ENCODE measurements at regions not wholly inside any gene's neighbourhood (a gene's known extent, or its start where the extent isn't known, plus 50 kb on each side); places are given as distances from the start of the nearest gene placed in this dataset.

- TF ChIP-seq, protein P1, sequence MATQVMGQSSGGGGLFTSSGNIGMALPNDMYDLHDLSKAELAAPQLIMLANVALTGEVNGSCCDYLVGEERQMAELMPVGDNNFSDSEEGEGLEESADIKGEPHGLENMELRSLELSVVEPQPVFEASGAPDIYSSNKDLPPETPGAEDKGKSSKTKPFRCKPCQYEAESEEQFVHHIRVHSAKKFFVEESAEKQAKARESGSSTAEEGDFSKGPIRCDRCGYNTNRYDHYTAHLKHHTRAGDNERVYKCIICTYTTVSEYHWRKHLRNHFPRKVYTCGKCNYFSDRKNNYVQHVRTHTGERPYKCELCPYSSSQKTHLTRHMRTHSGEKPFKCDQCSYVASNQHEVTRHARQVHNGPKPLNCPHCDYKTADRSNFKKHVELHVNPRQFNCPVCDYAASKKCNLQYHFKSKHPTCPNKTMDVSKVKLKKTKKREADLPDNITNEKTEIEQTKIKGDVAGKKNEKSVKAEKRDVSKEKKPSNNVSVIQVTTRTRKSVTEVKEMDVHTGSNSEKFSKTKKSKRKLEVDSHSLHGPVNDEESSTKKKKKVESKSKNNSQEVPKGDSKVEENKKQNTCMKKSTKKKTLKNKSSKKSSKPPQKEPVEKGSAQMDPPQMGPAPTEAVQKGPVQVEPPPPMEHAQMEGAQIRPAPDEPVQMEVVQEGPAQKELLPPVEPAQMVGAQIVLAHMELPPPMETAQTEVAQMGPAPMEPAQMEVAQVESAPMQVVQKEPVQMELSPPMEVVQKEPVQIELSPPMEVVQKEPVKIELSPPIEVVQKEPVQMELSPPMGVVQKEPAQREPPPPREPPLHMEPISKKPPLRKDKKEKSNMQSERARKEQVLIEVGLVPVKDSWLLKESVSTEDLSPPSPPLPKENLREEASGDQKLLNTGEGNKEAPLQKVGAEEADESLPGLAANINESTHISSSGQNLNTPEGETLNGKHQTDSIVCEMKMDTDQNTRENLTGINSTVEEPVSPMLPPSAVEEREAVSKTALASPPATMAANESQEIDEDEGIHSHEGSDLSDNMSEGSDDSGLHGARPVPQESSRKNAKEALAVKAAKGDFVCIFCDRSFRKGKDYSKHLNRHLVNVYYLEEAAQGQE (IDR thresholded peaks at IDR 0.05; ENCODE audit: insufficient replicate concordance, low read depth) = no peak
- TF ChIP-seq POLR2AphosphoS5 (IDR thresholded peaks at IDR 0.05; ENCODE audit: low read depth) (no peak), CTCF (IDR thresholded peaks at IDR 0.05; ENCODE audit: insufficient read depth, low read length) (no peak), SPI1 (IDR thresholded peaks at IDR 0.05; ENCODE audit: borderline replicate concordance, low read depth) (no peak)
These were observed 709.5 kb downstream of the KCNJ2 start for GRCh38 chr17:70878879-70879278.

Data from HL-60 (cell line).